GM12891 (cell line): ENCODE measurements at regions not wholly inside any gene's neighbourhood (a gene's known extent, or its start where the extent isn't known, plus 50 kb on each side); places are given as distances from the start of the nearest gene placed in this dataset.

Source experiments
- POLR2A ChIP-seq: IDR thresholded peaks from 2 replicates; pipeline ENCODE4 v1.6.1; 2011; ENCODE audit warnings: low read depth, low read length, control low read depth
- POLR2AphosphoS5 ChIP-seq: IDR thresholded peaks from 2 replicates; pipeline ENCODE4 v1.6.1; 2011; ENCODE audit warnings: low read depth, low read length, control low read depth
- SPI1 ChIP-seq: IDR thresholded peaks from 2 replicates; pipeline ENCODE4 v1.6.1; 2011; ENCODE audit warnings: low read depth, low read length, control low read depth
- TAF1 ChIP-seq: IDR thresholded peaks from 2 replicates; pipeline ENCODE4 v1.6.1; 2011; ENCODE audit warnings: low read depth, low read length, control low read depth

DNA sequence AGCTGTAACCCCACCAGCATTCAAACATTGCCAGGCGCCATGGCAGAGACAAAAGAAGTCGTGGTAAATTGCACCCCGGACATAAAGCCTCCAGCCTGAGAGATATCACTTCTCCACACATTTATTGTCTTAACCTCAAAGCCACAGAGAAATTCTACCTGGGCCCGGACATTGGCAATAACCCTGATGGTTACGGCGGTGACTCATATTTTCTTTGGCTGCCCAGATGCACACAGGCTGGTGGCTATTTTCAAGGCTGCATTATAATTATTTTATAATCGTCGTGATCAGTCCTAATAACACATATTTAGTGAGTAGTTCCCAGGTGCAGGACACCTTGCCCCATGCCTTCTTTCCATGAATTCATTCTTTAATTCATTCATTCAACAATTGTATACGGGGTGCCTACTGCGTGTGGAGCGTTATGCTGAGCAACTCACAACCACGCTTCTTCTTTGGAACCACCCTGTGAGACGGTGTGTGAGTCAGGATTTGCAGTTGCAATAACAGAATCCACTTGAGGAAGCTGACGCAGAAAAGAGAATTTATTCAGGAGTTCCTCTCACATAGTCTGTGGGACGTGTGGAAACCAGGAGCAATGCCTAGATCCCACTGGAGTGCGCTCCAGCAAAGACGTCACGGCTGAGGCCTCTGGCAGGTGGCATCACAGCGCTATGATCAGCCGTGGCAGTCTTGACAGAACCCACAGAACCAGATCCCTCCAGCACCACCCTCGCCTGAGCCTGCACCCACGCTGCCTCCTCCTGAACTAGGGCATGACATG is 245.7 kb downstream of the FOXL1 start:
- TF ChIP-seq POLR2A (no peak), POLR2AphosphoS5 (no peak), TAF1 (no peak), SPI1 (no peak)
